SK-N-SH (cell line): ENCODE measurements at regions not wholly inside any gene's neighbourhood (a gene's known extent, or its start where the extent isn't known, plus 50 kb on each side); places are given as distances from the start of the nearest gene placed in this dataset.

Source experiments
- CTCF ChIP-seq: fragments of 200-600 bp; sonication (generic); IDR thresholded peaks from 2 replicates; pipeline ENCODE4 v1.6.1; 2017; ENCODE audit warnings: antibody characterized with exemption, mild to moderate bottlenecking, moderate library complexity
- GATA2 ChIP-seq: sonication (generic); formaldehyde crosslinking; IDR thresholded peaks from 2 replicates; pipeline ENCODE4 v1.5.0; 2020; ENCODE audit warnings: mild to moderate bottlenecking, missing genetic modification reagents
- MEF2A ChIP-seq: IDR thresholded peaks from 2 replicates; pipeline ENCODE4 v1.4.0; 2012; ENCODE audit warnings: low read depth, borderline replicate concordance
- NRF1 ChIP-seq: IDR thresholded peaks from 2 replicates; pipeline ENCODE4 v1.6.1; 2012; ENCODE audit warnings: low read depth, mild to moderate bottlenecking, low read length
- POLR2AphosphoS5 ChIP-seq: IDR thresholded peaks from 2 replicates; pipeline ENCODE4 v1.6.1; 2012; ENCODE audit warnings: low read depth, low read length

GRCh38 chr5:85484982-85485574 is 1100.4 kb upstream of the EDIL3 start:
- TF ChIP-seq CTCF (no peak), GATA2 (CRISPR knock-in tag) (no peak), NRF1 (no peak), POLR2AphosphoS5 (no peak), MEF2A (no peak)
